Keratinocyte (primary cell): ENCODE measurements at regions not wholly inside any gene's neighbourhood (a gene's known extent, or its start where the extent isn't known, plus 50 kb on each side); places are given as distances from the start of the nearest gene placed in this dataset.

ENCODE experiments used
- CTCF ChIP-seq, 3 experiments: IDR thresholded peaks in 1 of 3; conservative IDR thresholded peaks in 1 of 3; optimal IDR thresholded peaks in 1 of 3; 2 replicates in 2 of 3; 3 replicates in 1 of 3; pipeline versions ENCODE3 to v1.5.1; 2011; ENCODE audit warnings: low read length in 3 of 3, mild to moderate bottlenecking in 3 of 3, moderate library complexity in 2 of 3, control low read depth in 1 of 3, inconsistent platforms in 1 of 3; ENCODE audit not compliant: insufficient read depth in 2 of 3; ENCODE audit errors: extremely low read depth in 1 of 3
- EZH2 ChIP-seq: IDR thresholded peaks from one replicate; pipeline ENCODE4 v1.6.1; 2012; ENCODE audit warnings: inconsistent platforms, mild to moderate bottlenecking, low read length, moderate library complexity

GRCh38 chr20:11676630-11677287 lies 240.9 kb upstream of the BTBD3 start:
- TF ChIP-seq CTCF (optimal IDR thresholded peaks at IDR 0.05 in 1 of 3, IDR thresholded peaks at IDR 0.05 in 1 of 3, conservative IDR thresholded peaks at IDR 0.05 in 1 of 3; ENCODE audit: extremely low read depth in 1 of 3, insufficient read depth in 2 of 3, low read length in 3 of 3) = peak; percentile 79 to 89 (median 82)
- TF ChIP-seq EZH2 = no peak
